ENCODE measurements at regions not wholly inside any gene's neighbourhood (a gene's known extent, or its start where the extent isn't known, plus 50 kb on each side); places are given as distances from the start of the nearest gene placed in this dataset.

DNA sequence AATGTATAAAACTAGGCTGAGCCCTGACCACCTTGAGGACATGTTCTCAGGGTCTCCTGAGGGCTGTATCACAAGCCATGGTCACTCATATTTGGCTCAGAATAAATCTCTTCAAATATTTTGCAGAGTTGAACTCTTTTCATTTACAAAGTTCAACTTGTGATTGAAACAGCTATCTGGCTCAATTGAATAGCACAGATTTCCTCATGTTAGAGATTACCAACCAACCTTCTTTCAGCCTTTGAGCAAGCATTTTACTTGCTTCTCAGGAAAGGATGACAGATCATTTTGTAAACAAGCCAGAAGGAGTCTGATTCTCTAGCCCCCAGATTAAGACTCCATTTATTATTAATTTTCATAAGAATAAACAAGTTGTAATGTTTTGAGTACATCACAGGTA, 111.0 kb upstream of the DOK5 start:
- DNase-seq (ENCODE audit: low read depth): no peak

DNA sequence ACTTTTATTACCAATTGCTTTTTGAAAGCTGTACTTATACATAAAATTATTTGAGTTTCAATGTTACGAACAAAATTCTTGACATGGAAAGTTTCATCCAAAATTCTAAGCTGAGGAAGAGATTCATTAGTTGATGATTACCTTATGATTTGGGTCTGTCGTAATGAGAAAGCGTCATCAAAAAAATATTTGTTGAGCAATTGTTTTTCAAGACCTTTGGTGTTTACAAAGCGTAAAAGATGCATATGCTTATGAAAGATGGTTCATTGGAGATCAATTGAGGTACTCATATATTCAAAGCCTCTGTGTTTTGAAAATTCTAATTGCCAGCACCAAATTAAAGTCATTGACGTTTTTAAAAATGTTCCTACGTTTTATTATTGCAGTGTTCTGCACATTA, 110.5 kb upstream of the DOK5 start:
- no peak for DNase-seq (ENCODE audit: low read depth)

DNA sequence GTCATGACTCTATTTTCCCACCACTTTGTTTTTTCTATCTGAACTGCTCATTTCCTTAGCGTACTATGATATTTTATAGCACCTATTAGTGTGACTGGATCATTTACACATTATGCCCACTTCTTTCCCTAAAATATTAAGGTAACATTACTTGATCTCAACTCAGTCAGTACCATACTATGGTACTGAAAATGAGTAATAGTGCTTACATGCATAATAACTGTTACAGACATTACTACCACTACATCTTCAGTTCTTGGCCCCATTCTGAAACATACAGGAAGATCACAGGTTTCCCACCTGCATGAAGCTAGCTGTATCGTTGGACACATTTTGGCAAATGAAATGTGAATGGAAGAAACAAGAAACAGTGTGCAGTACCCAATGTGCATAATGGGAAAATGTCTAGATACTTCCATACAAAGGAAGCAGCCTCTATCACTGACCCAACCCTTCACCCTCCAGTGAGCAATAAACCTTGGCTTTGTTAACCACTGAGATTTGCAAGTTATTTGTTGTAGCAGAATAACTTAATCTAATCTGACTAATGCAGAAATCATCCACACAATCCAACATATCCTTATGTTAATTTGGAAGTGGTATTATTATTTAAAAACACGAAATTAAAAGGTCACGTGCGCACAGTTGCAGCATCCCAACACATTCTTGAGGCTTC, 108.6 kb upstream of the DOK5 start:
- no peak for DNase-seq (ENCODE audit: low read depth)

DNA sequence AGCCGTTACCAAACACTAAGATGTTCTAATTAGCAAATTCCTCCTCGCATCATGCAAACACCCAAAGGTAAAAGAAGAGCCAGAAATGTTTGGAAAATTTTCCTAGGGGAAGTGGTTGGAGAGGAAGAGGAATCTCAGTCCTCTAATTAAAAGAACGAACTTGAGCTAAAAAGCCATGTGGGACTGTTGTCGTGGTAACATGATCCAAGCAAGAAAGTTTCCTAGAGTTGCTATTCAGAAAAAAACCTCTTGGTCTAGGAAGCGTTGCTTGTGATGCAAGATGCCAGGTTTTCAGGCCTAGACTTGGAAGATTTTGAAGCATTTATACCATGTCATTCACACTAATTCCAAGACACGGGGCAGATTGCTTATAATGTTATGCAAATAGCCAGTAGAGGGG, 106.8 kb upstream of the DOK5 start:
- DNase-seq (ENCODE audit: low read depth): no peak

DNA sequence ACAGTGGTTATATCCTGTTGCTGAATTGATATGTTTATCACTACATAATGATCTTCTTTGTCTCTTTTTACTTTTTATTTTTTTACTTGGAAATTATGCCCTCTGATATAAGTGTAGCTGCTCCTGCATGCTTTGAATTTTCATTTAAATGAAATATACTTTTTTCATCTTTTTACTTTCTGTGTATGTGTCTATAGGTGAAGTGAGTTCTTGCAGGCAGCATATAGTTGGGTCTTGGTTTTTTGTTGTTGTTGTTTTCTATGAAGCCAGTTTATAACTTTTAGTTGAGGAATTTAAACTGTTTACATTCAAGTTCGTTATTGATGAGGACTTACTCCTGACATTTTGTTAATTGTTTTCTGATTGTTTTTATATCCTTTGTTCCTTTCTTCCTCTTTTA, 103.1 kb upstream of the DOK5 start:
- DNase-seq (ENCODE audit: low read depth): no peak

DNA sequence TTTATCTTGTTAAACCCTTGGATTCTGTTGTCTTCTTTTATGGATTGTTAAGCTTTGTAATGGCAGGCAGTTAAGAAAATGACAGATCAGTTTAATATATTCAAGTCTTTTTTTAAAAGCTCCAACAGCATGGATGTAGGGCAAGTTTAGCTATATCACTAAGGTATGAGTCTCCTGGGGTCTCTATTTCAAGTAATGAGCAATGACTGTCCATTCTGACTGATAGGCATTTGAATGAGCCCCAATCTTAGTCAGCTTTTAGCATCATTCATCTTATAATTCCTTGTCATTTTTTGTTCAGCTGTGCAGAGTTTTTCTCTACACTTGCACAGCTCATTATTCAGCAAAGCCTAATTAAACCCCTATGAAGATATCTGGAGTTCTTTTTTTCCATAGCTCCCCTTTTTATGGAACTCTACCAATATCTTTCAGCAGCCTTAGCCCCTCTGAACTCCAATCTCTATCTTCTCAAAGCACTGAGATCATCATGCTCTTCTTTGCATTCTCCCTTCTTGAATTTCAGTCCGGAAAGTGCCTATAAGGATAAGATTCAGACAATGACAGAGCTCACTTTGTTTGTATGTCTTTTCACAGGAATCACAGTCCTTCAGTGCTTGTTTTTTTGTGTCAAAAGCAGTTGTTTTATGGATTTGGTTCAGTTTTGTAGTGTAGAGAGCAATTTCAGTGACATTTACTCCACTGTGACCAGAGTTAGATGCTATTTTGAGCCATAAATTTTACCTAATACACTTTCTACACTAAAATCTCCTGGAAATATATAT, 97.2 kb upstream of the DOK5 start:
- DNase-seq (ENCODE audit: low read depth): no peak

DNA sequence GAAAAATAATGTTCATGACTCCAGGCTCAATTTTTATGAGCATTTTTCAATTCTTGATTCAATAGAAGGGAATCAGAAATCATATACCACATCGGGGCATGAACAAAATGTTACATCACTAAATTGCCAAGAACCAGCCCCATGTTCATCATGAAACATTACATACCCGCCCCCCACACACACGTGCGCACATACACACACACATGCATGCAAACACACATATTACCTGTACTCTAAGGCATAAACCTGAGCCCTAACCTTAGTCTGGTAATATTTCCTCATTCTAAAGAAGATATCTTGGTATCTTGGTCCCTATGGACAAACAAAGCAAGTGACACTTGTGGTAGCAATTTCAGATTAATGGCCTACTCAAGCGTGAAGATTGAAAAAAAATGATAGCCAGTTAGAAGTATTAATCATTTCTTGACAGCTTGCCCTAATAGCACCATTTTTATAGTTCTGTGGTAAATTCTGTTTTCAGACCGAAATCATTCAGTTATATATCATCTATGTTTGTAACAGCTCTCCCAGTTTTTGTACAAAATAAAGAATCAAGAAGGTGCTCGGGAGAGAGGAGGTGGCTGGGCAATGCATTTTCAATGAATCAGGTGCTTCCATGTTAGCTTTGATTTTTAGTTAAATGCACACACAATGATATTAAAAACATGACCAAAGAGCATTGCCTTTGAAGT, 95.4 kb upstream of the DOK5 start:
- no peak for DNase-seq (ENCODE audit: low read depth)

DNA sequence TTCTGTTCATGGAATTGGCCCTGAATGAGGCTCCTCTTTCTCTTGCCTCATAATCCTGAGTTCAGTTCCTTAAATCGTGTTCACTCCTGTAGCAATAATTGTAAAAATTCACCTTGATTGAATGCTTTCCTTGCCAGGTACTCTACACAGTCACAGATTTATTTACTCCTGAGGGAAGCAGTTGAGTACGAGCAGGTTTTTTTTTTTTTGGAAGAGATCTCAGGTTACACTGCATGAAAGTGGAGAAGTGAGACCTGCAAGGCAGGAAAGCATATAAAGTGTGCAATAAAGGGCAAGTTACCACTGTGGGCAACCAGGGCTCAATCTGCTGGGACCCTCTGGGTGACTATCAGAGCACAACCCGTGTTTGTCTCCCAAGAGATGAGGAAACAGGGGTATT, 93.0 kb upstream of the DOK5 start:
- no peak for DNase-seq (ENCODE audit: low read depth)

DNA sequence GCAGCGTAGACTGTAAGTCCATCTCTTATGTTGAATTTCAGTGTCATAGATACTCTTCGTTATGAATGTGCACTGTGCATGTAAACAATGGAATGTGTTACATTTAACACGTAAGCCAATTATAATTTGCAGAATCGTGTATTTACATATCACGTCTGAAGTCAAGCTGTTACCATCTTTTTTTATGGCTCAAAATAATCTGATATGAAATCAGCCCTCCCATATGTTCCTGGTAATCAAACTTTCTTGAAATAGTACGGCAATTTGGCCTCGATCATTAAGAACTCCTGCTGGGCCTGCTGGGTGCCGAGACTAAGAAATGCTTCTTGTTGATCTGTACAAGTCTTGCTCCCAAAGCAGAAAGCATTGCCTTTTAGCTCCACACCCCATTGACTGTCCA, 89.6 kb upstream of the DOK5 start:
- no peak for DNase-seq (ENCODE audit: low read depth)

DNA sequence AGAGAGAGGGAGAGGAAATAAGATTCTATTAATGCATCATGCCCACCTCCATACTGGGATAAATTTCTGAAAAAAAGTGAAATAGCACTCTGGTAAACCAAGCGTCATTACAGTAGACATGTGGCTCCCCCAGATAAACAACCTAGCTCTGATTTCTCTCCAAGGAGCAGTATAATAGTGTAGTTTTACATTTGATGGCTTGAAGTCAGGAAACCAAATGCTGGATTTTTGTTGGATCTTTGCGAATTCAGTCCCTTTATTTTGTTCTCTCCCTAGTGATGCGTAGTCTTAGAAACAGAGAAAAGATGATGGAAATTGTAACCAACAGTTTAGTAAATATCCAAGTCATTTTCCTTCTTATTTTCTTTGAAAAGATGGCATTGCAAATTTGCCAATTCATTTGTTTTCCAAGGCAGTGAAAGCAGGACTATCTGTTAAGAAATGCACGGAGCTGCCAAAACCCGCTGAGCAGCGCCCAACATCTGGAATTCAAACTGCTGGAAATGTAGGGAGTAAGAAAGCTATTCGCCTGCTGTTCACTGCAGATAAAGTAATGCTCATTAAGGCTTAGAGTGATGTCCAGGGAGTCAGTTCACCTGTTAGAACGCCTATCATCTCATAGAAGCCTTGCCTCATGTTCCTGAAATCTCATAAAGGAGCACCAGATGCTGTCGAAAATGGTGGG, 85.7 kb upstream of the DOK5 start:
- no peak for DNase-seq (ENCODE audit: low read depth)

DNA sequence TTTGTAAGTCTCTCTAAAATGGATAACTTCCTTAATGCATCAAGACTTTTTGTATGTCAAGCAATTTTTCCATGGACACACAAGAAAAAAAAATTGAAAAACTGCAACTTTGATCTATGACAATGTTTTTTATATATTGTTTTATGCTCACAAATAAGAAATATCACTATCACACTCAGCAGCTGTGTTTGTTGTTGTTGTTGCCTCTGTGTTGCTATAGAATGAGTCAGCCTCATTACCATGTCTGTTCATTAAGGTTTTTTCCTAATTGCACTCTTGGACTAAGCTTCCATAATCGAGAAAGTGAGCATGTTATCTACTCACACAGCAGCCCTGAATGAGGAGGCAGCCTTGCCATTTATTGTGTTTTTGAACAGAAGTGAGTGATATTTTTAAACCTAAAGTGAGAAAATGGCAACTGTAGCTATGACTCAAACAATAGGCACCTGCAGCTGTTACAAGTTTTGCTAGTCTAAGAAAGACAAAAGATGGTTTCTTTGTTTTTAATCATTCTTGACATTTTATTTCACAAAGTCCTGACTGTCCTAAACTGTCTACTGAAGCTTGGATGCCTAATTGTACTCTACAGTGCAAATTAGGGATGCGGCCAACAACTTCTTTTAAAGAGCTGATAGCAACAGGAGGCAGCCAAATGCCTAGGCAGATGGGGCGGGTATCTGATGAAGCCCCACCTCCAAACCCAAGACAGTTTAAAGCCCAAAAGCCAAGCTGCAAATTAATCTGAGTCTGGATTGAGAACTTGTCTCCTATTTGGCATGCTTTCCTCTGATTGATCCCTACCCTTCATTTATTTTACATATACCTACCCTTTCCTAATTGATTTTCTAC, 77.9 kb upstream of the DOK5 start:
- DNase-seq (ENCODE audit: low read depth): no peak

DNA sequence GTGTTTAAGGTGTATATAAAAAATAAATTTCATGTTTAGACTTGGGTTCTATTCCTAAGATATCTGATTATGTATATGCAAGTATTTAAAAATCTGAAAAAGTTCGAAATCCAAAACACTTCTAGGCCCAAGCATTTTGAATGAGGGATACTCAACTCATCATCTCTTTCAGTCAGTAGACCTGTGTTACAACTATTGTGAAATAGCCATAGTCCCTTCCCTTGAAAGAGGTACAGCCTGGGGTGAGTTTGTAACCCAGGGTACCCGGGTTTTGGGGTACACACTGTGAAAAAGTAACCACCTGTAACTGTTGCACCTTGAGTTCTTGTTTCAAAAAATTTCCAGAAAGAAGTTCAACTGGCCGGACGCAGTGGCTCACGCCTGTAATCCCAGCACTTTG, 76.6 kb upstream of the DOK5 start:
- no peak for DNase-seq (ENCODE audit: low read depth)

DNA sequence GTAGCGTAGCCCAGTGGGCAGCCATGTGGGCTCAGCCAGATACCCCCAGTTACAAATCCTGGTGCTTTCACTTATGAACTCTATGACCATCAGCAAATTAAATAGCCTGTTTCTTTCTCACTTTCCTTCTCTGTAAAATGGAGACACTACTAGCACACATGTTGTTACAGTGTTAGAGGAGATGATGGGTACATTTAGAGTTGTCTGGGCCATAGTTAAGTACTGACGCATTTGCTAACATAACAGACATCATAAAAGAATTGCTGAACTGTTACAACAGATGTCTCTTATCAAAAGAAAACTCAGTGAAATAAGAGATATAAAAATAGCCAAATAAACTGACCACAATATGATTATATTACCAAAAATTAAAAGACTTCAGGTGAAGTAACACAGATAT, 69.9 kb upstream of the DOK5 start:
- no peak for DNase-seq (ENCODE audit: low read depth)

DNA sequence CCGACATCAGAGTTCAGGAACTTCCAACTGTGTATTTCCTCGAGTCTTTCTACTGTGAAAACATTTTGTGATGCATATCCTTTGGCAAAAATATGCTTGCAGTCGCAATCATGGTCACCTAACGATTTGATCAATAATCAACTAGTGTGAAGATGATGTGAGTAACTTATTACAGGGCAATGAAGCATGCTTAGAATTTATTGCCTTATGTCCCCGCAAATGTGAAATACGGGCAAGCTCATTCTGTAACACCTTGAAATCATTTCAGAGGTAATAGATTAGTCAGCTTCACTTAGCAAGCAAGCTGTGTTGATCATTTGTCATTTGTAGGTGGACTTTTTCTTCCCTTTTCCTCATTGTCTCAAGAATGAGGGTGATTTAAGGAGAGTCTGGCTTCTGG, 67.9 kb upstream of the DOK5 start:
- DNase-seq (ENCODE audit: low read depth): no peak

DNA sequence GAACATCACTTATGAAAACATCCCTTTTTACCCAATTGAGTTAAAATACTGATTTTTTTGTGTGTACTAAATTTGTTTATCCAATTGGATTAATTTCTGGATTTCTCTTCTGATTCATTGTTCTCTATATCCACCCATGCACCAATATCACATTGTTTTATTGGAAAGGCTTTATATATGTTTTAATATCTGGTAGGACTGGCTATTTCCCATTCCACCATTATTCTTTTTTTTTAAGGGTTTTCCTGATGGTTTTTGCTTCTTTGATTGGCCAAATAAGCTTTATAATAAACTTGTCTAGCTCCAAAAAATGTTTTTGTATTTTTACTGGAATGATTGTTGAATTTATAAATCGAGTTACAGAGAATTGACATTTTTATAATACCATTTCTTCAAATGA, 59.4 kb upstream of the DOK5 start:
- no peak for DNase-seq (ENCODE audit: low read depth)

DNA sequence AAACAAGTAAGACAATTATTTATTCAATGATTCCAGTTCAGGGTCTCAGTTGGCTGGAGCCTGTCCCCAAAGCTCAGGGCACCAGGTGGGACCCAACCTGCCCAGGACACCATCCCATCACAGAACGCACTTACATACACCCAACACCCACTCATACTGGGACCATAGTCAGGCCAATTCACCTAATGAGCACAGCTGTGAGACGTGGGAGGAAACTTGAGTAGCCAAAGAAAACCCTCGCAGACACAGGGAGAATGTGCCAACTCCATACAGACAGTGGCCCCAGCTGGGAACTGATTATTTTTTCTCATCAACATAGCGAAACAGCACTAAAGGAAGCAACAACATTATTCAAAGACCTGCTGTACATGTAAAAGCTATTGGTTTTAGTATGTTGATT, 58.6 kb upstream of the DOK5 start:
- no peak for DNase-seq (ENCODE audit: low read depth)

DNA sequence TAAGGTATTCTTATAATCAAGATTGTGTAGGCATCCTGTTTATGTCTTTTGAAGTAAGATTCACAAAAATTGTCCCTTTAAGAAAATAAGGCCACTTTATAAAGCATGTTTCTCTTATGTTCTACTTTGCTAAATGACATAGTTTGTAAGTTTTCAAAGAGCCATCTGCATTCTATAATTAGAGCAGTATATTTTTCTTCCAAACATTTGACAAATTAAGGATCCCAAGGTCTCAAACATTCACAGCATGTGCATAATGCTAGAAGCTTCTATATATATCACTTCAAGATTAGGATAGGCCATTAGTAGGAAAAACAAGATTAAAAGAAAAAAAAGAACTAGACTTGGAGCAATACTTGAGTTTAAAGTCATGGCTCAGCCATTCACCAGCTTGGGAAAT, 55.9 kb upstream of the DOK5 start:
- no peak for DNase-seq (ENCODE audit: low read depth)

Data from HS-27A (cell line).